ENCODE measurements at regions not wholly inside any gene's neighbourhood (a gene's known extent, or its start where the extent isn't known, plus 50 kb on each side); places are given as distances from the start of the nearest gene placed in this dataset.

- Histone ChIP-seq H3K9me3 (no peaks in the 10 kb centered on the region), H3K36me3 (no peaks in the 10 kb centered on the region), H3K27me3 (no peaks in the 10 kb centered on the region), H3K27ac (no peak overlapping the region), H3K4me3 (no peak overlapping the region), H3K4me1 (no peaks in the 10 kb centered on the region)
- TF ChIP-seq EP300 (IDR thresholded peaks at IDR 0.05) = no peak
- no peak for TF ChIP-seq POLR2AphosphoS5 (IDR thresholded peaks at IDR 0.05)
- TF ChIP-seq, protein P1, sequence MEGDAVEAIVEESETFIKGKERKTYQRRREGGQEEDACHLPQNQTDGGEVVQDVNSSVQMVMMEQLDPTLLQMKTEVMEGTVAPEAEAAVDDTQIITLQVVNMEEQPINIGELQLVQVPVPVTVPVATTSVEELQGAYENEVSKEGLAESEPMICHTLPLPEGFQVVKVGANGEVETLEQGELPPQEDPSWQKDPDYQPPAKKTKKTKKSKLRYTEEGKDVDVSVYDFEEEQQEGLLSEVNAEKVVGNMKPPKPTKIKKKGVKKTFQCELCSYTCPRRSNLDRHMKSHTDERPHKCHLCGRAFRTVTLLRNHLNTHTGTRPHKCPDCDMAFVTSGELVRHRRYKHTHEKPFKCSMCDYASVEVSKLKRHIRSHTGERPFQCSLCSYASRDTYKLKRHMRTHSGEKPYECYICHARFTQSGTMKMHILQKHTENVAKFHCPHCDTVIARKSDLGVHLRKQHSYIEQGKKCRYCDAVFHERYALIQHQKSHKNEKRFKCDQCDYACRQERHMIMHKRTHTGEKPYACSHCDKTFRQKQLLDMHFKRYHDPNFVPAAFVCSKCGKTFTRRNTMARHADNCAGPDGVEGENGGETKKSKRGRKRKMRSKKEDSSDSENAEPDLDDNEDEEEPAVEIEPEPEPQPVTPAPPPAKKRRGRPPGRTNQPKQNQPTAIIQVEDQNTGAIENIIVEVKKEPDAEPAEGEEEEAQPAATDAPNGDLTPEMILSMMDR (IDR thresholded peaks at IDR 0.05) = no peak
- TF ChIP-seq POLR2A (IDR thresholded peaks at IDR 0.05) = no peak
- DNase-seq = no peak
- intact Hi-C loops (cut with DNase I) = no loop called here
Observed at GRCh38 chr9:31699836-31700235, 684.6 kb upstream of the ACO1 start.

DNA sequence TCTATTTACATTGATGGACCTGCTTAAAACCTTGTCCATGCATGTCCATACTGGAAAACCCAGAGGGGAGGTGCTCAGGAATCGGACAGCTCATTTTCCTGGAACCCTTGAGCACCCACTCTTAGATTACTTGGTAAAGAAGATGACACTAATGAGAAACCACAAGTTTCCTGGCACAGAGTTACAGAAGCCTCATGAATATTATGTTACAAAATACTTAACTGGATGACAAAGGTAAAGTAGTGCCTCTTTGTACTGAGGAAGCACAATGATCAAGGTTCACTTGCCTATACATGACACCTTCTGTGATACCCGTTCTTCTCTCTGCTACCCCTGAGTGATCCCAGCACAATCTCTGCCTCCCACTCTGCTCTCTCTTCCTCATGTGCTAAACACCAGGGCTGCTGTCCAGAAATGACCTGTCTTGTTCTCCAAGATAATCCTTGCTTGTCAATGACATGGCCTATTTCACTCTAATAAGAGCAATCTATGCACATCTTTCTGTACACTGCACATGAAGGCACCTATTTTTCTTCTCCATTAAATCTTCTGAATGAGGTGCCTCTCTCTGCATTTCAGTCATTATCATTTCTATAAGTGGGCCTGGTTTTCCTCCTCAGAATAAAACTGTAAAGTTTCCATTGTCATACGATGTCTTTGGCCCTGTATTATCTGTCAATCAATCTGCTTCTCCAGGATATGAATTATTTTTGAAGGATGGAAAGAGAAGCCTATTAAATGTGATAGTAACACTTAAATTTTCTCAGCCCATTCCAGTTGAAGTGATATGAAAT is 684.0 kb upstream of the ACO1 start:
- Histone ChIP-seq H3K4me1 (no peaks in the 10 kb centered on the region), H3K36me3 (no peaks in the 10 kb centered on the region), H3K9me3 (no peaks in the 10 kb centered on the region), H3K27ac (no peak overlapping the region), H3K27me3 (no peaks in the 10 kb centered on the region), H3K4me3 (no peak overlapping the region)
- WGBS, 2 donors = 78 to 84% methylated on average over 3 of the region's 3 CpGs
- DNase-seq = no peak
- TF ChIP-seq, protein P1 (IDR thresholded peaks at IDR 0.05) = no peak
- no peak for TF ChIP-seq POLR2A (IDR thresholded peaks at IDR 0.05)
- TF ChIP-seq EP300 (IDR thresholded peaks at IDR 0.05) = no peak
- no peak for TF ChIP-seq POLR2AphosphoS5 (IDR thresholded peaks at IDR 0.05)
- intact Hi-C loops (cut with DNase I) = no loop called here

- 91 to 99% methylated on average over 1 of the region's 1 CpG for WGBS, 2 donors
- Histone ChIP-seq H3K4me1 (no peaks in the 10 kb centered on the region), H3K36me3 (no peaks in the 10 kb centered on the region), H3K4me3 (no peak overlapping the region), H3K9me3 (peaks cover 0 to 3% (median 0%) of the 10 kb centered on the region in 4 donors), H3K27ac (no peak overlapping the region), H3K27me3 (no peaks in the 10 kb centered on the region)
- no peak for DNase-seq
- TF ChIP-seq, protein P1 (IDR thresholded peaks at IDR 0.05) = no peak
- TF ChIP-seq POLR2A (IDR thresholded peaks at IDR 0.05) (no peak), POLR2AphosphoS5 (IDR thresholded peaks at IDR 0.05) (no peak), EP300 (IDR thresholded peaks at IDR 0.05) (no peak)
- intact Hi-C loops (cut with DNase I) = no loop called here
Observed at GRCh38 chr9:31702957-31703356, 681.5 kb upstream of the ACO1 start.

DNA sequence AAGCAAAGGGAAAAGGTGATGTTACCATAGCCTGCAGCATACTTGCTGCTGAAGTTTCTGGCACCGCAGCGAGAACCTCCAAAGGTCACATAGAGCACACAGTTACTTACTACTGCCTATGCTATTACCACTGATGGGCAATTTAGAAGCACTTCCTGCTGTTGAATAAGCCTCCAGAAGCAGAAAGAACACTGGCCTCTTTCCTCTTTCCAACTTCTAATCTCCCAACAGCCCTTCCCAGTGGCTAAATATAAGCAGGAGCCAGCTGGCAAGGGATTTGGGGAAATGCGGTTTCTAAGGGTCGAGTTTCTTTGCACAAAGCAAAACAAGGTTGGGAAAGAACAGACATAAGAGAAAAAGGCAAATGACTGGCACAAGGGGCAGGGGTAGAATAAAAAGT is 669.2 kb upstream of the ACO1 start:
- Histone ChIP-seq H3K9me3 (no peaks in the 10 kb centered on the region), H3K4me3 (no peak overlapping the region), H3K27ac (no peak overlapping the region), H3K27me3 (no peaks in the 10 kb centered on the region), H3K4me1 (no peaks in the 10 kb centered on the region), H3K36me3 (no peaks in the 10 kb centered on the region)
- TF ChIP-seq POLR2A (IDR thresholded peaks at IDR 0.05) (no peak), EP300 (IDR thresholded peaks at IDR 0.05) (no peak), POLR2AphosphoS5 (IDR thresholded peaks at IDR 0.05) (no peak)
- TF ChIP-seq, protein P1 (IDR thresholded peaks at IDR 0.05) = no peak
- intact Hi-C loops (cut with DNase I) = no loop called here
- DNase-seq = no peak
- 70 to 73% methylated on average over 4 of the region's 4 CpGs for WGBS, 2 donors

GRCh38 chr9:31719262-31719661 is 665.2 kb upstream of the ACO1 start:
- no peak overlapping the region for H3K4me3 ChIP-seq
- TF ChIP-seq, protein P1 (IDR thresholded peaks at IDR 0.05) = no peak
- TF ChIP-seq POLR2A (IDR thresholded peaks at IDR 0.05) = no peak
- TF ChIP-seq POLR2AphosphoS5 (IDR thresholded peaks at IDR 0.05) = no peak
- no peak for TF ChIP-seq EP300 (IDR thresholded peaks at IDR 0.05)
- no peak for DNase-seq
- no peaks in the 10 kb centered on the region for H3K4me1 ChIP-seq
- 58 to 66% methylated on average over 4 of the region's 4 CpGs for WGBS, 2 donors
- no peaks in the 10 kb centered on the region for H3K27me3 ChIP-seq
- no peaks in the 10 kb centered on the region for H3K36me3 ChIP-seq
- no peak overlapping the region for H3K27ac ChIP-seq
- no peaks in the 10 kb centered on the region for H3K9me3 ChIP-seq
- intact Hi-C loops (cut with DNase I) = no loop called here

All from sigmoid colon (tissue), 6 donors.